ENCODE measurements at regions not wholly inside any gene's neighbourhood (a gene's known extent, or its start where the extent isn't known, plus 50 kb on each side); places are given as distances from the start of the nearest gene placed in this dataset.

DNA sequence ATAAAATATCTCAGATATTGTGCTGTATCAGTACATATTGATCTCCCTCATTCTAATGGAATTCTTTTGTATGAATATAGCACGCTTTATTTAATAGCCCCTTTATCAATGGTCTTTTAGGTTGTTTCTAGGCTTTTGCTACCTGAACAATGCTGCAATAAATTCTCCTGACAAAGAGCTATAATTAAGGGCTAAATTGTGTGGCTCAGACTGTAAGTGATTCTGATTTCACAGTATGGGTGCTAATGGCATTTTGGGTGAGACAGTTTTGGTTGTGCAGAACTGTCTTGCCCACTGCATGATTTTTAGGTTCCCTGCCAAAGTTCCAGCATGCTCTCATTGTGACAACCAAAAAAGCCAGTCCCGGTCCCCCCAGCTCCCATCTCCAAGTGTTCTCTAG is 363.2 kb downstream of the REEP3 start:
- Histone ChIP-seq H3K14ac (ENCODE audit: low read length in 2 of 2) (no peak overlapping the region), H2AFZ (ENCODE audit: low read depth, low read length) (no peak overlapping the region), H2BK5ac (ENCODE audit: low read depth, low read length, poor library complexity, severe bottlenecking) (no peak overlapping the region), H3K27ac (ENCODE audit: low read length, poor library complexity, severe bottlenecking) (no peak overlapping the region), H3K36me3 (ENCODE audit: control insufficient read depth in 1 of 2, insufficient read depth in 2 of 2, low read depth in 1 of 2, low read length in 2 of 2) (no peaks in the 10 kb centered on the region), H4K8ac (ENCODE audit: low read length) (no peak overlapping the region), H3K4me3 (ENCODE audit: insufficient read depth in 1 of 2, low read depth in 1 of 2, low read length in 2 of 2) (no peak overlapping the region), H3K9me3 (ENCODE audit: control insufficient read depth, low read length) (peaks cover 2% of the 10 kb centered on the region), H2AK5ac (ENCODE audit: low read length, severe bottlenecking) (no peak overlapping the region), H3K27me3 (ENCODE audit: control insufficient read depth in 1 of 2, insufficient read depth in 1 of 2, low read length in 2 of 2) (peaks cover 7 to 11% of the 10 kb centered on the region in 2 experiments), H2BK120ac (ENCODE audit: low read depth, low read length) (no peak overlapping the region), H2BK15ac (ENCODE audit: low read depth, poor library complexity, severe bottlenecking) (no peak overlapping the region), H3K4me2 (ENCODE audit: low read length, poor library complexity, severe bottlenecking) (no peak overlapping the region), H4K91ac (ENCODE audit: low read length) (no peak overlapping the region), H3K18ac (ENCODE audit: low read depth in 1 of 2, low read length in 2 of 2) (no peak overlapping the region), H3K9ac (ENCODE audit: low read length) (no peak overlapping the region), H3K4me1 (ENCODE audit: control insufficient read depth, insufficient read depth, low read depth, low read length) (no peaks in the 10 kb centered on the region), H2BK12ac (ENCODE audit: low read length in 2 of 2) (no peak overlapping the region), H3K4ac (ENCODE audit: low read depth in 1 of 2, low read length in 2 of 2) (no peak overlapping the region), H3K79me1 (replicated peaks; ENCODE audit: low read length, poor library complexity, severe bottlenecking) (no peaks in the 10 kb centered on the region), H3K23ac (ENCODE audit: low read length in 2 of 2) (no peak overlapping the region)
- WGBS, result no CpG with 5 or more reads among the region's 2 CpGs
- DNase-seq, result no peak

DNA sequence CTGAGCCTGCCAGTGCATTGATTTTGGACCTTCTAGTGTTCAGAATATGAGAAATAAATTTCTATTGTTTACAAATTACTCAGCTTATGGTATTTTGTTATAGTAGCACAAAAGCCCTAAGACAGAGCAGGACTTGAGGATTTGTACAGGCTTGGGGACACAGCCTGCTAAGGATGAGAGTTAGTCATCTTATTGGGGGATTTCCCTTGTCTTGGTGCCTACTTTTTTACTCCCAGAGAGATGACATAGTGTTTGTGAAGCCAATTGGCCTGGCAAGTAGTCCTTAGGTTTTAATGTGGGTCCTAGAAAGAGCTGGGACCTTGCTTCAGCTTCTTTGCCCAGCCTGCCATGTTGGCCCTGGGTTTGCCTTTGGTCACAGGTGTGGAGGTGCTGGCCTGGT is 364.0 kb downstream of the REEP3 start:
- no peak overlapping the region for H3K4me2 ChIP-seq (ENCODE audit: low read length, poor library complexity, severe bottlenecking)
- peaks cover 7 to 17% of the 10 kb centered on the region in 2 experiments for H3K27me3 ChIP-seq (ENCODE audit: control insufficient read depth in 1 of 2, insufficient read depth in 1 of 2, low read length in 2 of 2)
- H2BK5ac ChIP-seq (ENCODE audit: low read depth, low read length, poor library complexity, severe bottlenecking), result no peak overlapping the region
- DNase-seq, result no peak
- no peak overlapping the region for H3K23ac ChIP-seq (ENCODE audit: low read length in 2 of 2)
- no peak overlapping the region for H2BK15ac ChIP-seq (ENCODE audit: low read depth, poor library complexity, severe bottlenecking)
- H3K9me3 ChIP-seq (ENCODE audit: control insufficient read depth, low read length), result no peaks in the 10 kb centered on the region
- H4K91ac ChIP-seq (ENCODE audit: low read length), result no peak overlapping the region
- no peaks in the 10 kb centered on the region for H3K4me1 ChIP-seq (ENCODE audit: control insufficient read depth, insufficient read depth, low read depth, low read length)
- no peak overlapping the region for H2AFZ ChIP-seq (ENCODE audit: low read depth, low read length)
- H3K4ac ChIP-seq (ENCODE audit: low read depth in 1 of 2, low read length in 2 of 2), result no peak overlapping the region
- no peak overlapping the region for H2AK5ac ChIP-seq (ENCODE audit: low read length, severe bottlenecking)
- H3K14ac ChIP-seq (ENCODE audit: low read length in 2 of 2), result no peak overlapping the region
- no peak overlapping the region for H2BK12ac ChIP-seq (ENCODE audit: low read length in 2 of 2)
- no peaks in the 10 kb centered on the region for H3K79me1 ChIP-seq (replicated peaks; ENCODE audit: low read length, poor library complexity, severe bottlenecking)
- no peak overlapping the region for H4K8ac ChIP-seq (ENCODE audit: low read length)
- H3K27ac ChIP-seq (ENCODE audit: low read length, poor library complexity, severe bottlenecking), result no peak overlapping the region
- H3K36me3 ChIP-seq (ENCODE audit: control insufficient read depth in 1 of 2, insufficient read depth in 2 of 2, low read depth in 1 of 2, low read length in 2 of 2), result no peaks in the 10 kb centered on the region
- no peak overlapping the region for H2BK120ac ChIP-seq (ENCODE audit: low read depth, low read length)
- H3K4me3 ChIP-seq (ENCODE audit: insufficient read depth in 1 of 2, low read depth in 1 of 2, low read length in 2 of 2), result no peak overlapping the region
- no peak overlapping the region for H3K18ac ChIP-seq (ENCODE audit: low read depth in 1 of 2, low read length in 2 of 2)
- no peak overlapping the region for H3K9ac ChIP-seq (ENCODE audit: low read length)

DNA sequence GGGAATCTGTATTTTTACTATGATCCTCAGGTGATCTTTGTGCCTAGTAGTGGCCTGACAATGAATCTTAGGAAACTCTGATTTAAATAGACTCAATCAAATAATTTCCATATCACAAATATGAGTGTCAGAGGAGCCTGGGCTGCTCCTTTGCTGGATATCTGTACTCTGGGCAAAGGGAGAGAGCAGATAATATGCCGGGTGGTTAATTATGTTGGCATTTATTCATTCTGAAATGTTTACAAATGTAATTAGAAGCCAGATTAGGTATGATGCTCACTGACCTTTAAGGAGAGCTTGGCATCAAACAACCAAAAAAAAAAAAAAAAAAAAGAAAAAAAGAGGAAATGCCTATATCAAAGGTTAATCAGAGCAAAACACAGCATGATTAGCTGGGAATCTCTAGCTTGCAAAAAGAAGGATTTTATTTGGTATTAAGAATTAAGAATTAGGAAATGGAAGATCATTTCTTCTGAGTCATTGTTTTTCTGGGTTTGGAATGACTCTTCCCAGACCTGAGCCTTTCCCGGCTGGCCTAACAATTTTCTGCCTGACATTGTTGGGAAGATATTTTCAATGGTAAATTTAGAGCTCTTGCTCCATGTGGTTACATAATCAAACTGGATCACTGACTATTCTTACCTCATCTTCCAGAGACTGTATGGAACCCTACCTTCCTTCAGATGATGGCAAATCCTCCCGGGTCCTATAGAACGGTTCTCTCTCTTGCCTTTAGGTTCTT is 365.3 kb downstream of the REEP3 start:
- 94% methylated on average over 3 of the region's 4 CpGs for WGBS
- Histone ChIP-seq H3K79me1 (replicated peaks; ENCODE audit: low read length, poor library complexity, severe bottlenecking) (no peaks in the 10 kb centered on the region), H3K9ac (ENCODE audit: low read length) (no peak overlapping the region)

DNA sequence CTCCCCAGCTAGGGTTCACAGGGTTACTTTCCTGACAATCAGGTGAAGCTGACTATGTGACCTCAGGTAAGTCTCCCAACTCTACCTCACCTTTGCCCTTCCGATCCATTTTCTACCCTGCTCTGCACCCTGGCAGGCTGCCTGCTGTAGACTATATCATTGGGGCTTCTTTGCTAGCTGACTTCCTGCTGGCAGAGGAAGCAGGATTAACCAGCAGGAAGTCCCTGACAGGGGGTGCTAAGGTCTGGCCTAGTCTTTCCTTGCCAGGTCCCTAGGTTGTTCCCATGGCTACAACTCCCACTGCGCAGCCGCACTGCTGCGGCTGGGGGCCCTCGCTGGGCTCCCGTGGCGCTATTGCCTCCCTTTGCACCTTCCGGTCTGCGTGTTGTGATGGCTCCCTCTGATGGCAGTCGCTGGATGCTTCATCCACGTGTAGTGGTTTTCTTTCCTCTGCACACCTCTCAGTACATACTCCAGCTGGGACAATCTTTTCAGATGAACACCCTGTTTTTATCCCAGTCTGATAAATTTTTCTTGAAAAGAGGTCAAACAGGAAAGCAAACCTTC is 365.9 kb downstream of the REEP3 start:
- no peak overlapping the region for H3K4me3 ChIP-seq (ENCODE audit: insufficient read depth in 1 of 2, low read depth in 1 of 2, low read length in 2 of 2)
- no peak overlapping the region for H3K18ac ChIP-seq (ENCODE audit: low read depth in 1 of 2, low read length in 2 of 2)
- peaks cover 13 to 29% of the 10 kb centered on the region in 2 experiments for H3K27me3 ChIP-seq (ENCODE audit: control insufficient read depth in 1 of 2, insufficient read depth in 1 of 2, low read length in 2 of 2)
- H4K8ac ChIP-seq (ENCODE audit: low read length), result no peak overlapping the region
- H2AFZ ChIP-seq (ENCODE audit: low read depth, low read length), result no peak overlapping the region
- no peaks in the 10 kb centered on the region for H3K9me3 ChIP-seq (ENCODE audit: control insufficient read depth, low read length)
- no peak overlapping the region for H3K14ac ChIP-seq (ENCODE audit: low read length in 2 of 2)
- no peak overlapping the region for H3K4me2 ChIP-seq (ENCODE audit: low read length, poor library complexity, severe bottlenecking)
- no peak overlapping the region for H2BK12ac ChIP-seq (ENCODE audit: low read length in 2 of 2)
- no peak overlapping the region for H2BK15ac ChIP-seq (ENCODE audit: low read depth, poor library complexity, severe bottlenecking)
- no peak overlapping the region for H3K23ac ChIP-seq (ENCODE audit: low read length in 2 of 2)
- no peak overlapping the region for H2AK5ac ChIP-seq (ENCODE audit: low read length, severe bottlenecking)
- H3K79me1 ChIP-seq (replicated peaks; ENCODE audit: low read length, poor library complexity, severe bottlenecking), result no peaks in the 10 kb centered on the region
- WGBS, result 47% methylated on average over 11 of the region's 11 CpGs
- H3K27ac ChIP-seq (ENCODE audit: low read length, poor library complexity, severe bottlenecking), result no peak overlapping the region
- H3K4ac ChIP-seq (ENCODE audit: low read depth in 1 of 2, low read length in 2 of 2), result no peak overlapping the region
- no peak overlapping the region for H2BK120ac ChIP-seq (ENCODE audit: low read depth, low read length)
- H3K36me3 ChIP-seq (ENCODE audit: control insufficient read depth in 1 of 2, insufficient read depth in 2 of 2, low read depth in 1 of 2, low read length in 2 of 2), result no peaks in the 10 kb centered on the region
- no peak overlapping the region for H4K91ac ChIP-seq (ENCODE audit: low read length)
- DNase-seq, result no peak
- no peaks in the 10 kb centered on the region for H3K4me1 ChIP-seq (ENCODE audit: control insufficient read depth, insufficient read depth, low read depth, low read length)
- H3K9ac ChIP-seq (ENCODE audit: low read length), result no peak overlapping the region
- no peak overlapping the region for H2BK5ac ChIP-seq (ENCODE audit: low read depth, low read length, poor library complexity, severe bottlenecking)

More for the DNA sequence above, 365.3 kb downstream of the REEP3 start:
- H3K4ac ChIP-seq (ENCODE audit: low read depth in 1 of 2, low read length in 2 of 2), result no peak overlapping the region
- H2BK12ac ChIP-seq (ENCODE audit: low read length in 2 of 2), result no peak overlapping the region
- no peak overlapping the region for H3K18ac ChIP-seq (ENCODE audit: low read depth in 1 of 2, low read length in 2 of 2)
- H3K23ac ChIP-seq (ENCODE audit: low read length in 2 of 2), result no peak overlapping the region
- H2AK5ac ChIP-seq (ENCODE audit: low read length, severe bottlenecking), result no peak overlapping the region
- peaks cover 7 to 22% of the 10 kb centered on the region in 2 experiments for H3K27me3 ChIP-seq (ENCODE audit: control insufficient read depth in 1 of 2, insufficient read depth in 1 of 2, low read length in 2 of 2)
- no peak overlapping the region for H3K4me2 ChIP-seq (ENCODE audit: low read length, poor library complexity, severe bottlenecking)
- H3K4me1 ChIP-seq (ENCODE audit: control insufficient read depth, insufficient read depth, low read depth, low read length), result no peaks in the 10 kb centered on the region
- no peaks in the 10 kb centered on the region for H3K9me3 ChIP-seq (ENCODE audit: control insufficient read depth, low read length)
- H3K14ac ChIP-seq (ENCODE audit: low read length in 2 of 2), result no peak overlapping the region
- no peak for DNase-seq
- H3K4me3 ChIP-seq (ENCODE audit: insufficient read depth in 1 of 2, low read depth in 1 of 2, low read length in 2 of 2), result no peak overlapping the region
- no peaks in the 10 kb centered on the region for H3K36me3 ChIP-seq (ENCODE audit: control insufficient read depth in 1 of 2, insufficient read depth in 2 of 2, low read depth in 1 of 2, low read length in 2 of 2)
- no peak overlapping the region for H2BK5ac ChIP-seq (ENCODE audit: low read depth, low read length, poor library complexity, severe bottlenecking)
- H4K91ac ChIP-seq (ENCODE audit: low read length), result no peak overlapping the region
- no peak overlapping the region for H4K8ac ChIP-seq (ENCODE audit: low read length)
- no peak overlapping the region for H2BK15ac ChIP-seq (ENCODE audit: low read depth, poor library complexity, severe bottlenecking)
- H2BK120ac ChIP-seq (ENCODE audit: low read depth, low read length), result no peak overlapping the region
- no peak overlapping the region for H2AFZ ChIP-seq (ENCODE audit: low read depth, low read length)
- H3K27ac ChIP-seq (ENCODE audit: low read length, poor library complexity, severe bottlenecking), result no peak overlapping the region

Measured in mesenchymal stem cell (in vitro differentiated cells and primary cell).